Subcutaneous abdominal adipose tissue (tissue), 5 donors: ENCODE measurements at regions not wholly inside any gene's neighbourhood (a gene's known extent, or its start where the extent isn't known, plus 50 kb on each side); places are given as distances from the start of the nearest gene placed in this dataset.

Source experiments
- H3K27ac ChIP-seq: one replicate; pipeline ENCODE4 v1.7.0; 2013; ENCODE audit warnings: low read depth, mild to moderate bottlenecking, inconsistent platforms, low read length, moderate library complexity
- H3K27me3 ChIP-seq, 5 donors: one replicate each; pipeline ENCODE4 v1.7.0; 2013; ENCODE audit warnings: low read length in 5 of 5, inconsistent platforms in 1 of 5; ENCODE audit not compliant: control insufficient read depth in 5 of 5, insufficient read depth in 4 of 5
- H3K36me3 ChIP-seq, 5 donors: one replicate each; pipeline ENCODE4 v1.7.0; 2013; ENCODE audit warnings: low read length in 5 of 5; ENCODE audit not compliant: control insufficient read depth in 5 of 5, insufficient read depth in 5 of 5
- H3K4me1 ChIP-seq, 5 donors: one replicate each; pipeline ENCODE4 v1.7.0; 2013; ENCODE audit warnings: low read length in 5 of 5, mild to moderate bottlenecking in 3 of 5, moderate library complexity in 1 of 5; ENCODE audit not compliant: control insufficient read depth in 5 of 5, insufficient read depth in 5 of 5
- H3K4me3 ChIP-seq, 5 donors: one replicate each; pipeline ENCODE4 v1.7.0; 2013; ENCODE audit warnings: low read length in 5 of 5, low read depth in 1 of 5
- H3K9ac ChIP-seq, 5 donors: one replicate each; pipeline ENCODE4 v1.7.0; 2013; ENCODE audit warnings: low read length in 5 of 5, mild to moderate bottlenecking in 4 of 5, moderate library complexity in 3 of 5
- H3K9me3 ChIP-seq, 5 donors: one replicate each; pipeline ENCODE4 v1.7.0; 2013; ENCODE audit warnings: low read length in 5 of 5; ENCODE audit not compliant: control insufficient read depth in 5 of 5
- donor health status: healthy.
- donor health status: healthy.
- donor health status: healthy.
- donor health status: healthy.
- donor health status: healthy.

DNA sequence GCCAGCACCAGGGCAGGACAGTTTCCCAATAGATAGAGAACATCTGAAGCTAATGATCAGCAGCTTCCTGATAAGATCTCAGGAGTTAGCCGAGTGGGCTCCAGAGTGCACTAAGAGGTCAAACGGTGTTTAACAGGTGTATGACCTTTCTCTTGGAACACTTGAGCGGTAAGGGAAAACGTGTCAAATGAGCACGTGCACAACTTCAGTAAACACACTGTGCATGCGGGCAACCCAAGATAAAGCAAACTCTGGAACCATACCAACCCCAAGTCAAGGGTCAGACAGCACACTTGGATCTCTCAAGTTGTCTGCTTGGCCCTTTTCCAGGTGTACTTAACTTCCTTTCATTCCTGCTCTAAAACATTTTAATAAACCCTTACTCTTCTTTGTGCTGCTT, 1941.5 kb upstream of the PCDH10 start:
- peaks cover 0 to 5% (median 3%) of the 10 kb centered on the region in 5 donors for H3K9me3 ChIP-seq
- H3K36me3 ChIP-seq: no peaks in the 10 kb centered on the region
- H3K4me3 ChIP-seq: no peak overlapping the region
- no peaks in the 10 kb centered on the region for H3K4me1 ChIP-seq
- no peak overlapping the region for H3K27ac ChIP-seq
- H3K9ac ChIP-seq: no peak overlapping the region
- H3K27me3 ChIP-seq: peaks cover 0 to 2% (median 0%) of the 10 kb centered on the region in 5 donors

- Histone ChIP-seq H3K27ac (no peak overlapping the region), H3K4me1 (no peaks in the 10 kb centered on the region), H3K9me3 (no peaks in the 10 kb centered on the region)
These were observed 1900.8 kb upstream of the PCDH10 start for GRCh38 chr4:131248314-131248713.

DNA sequence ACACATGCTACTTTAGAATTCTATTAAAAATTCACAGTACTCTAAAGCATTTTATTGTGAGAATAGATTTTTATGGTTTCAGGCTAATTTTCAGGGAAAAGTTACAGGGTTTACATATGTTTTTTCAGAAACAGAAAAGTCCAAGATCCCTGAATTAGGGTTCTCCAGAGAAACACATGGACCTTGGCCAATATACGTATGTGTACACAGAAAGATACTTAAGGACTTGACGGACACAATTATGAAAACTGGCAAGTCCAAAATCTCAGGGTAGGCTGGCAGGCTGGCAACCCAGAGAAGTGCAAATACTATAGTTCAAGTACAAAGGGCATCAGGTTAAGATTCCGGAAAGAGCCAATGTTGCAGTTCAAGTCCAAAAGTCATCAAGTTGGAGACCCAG, 1897.8 kb upstream of the PCDH10 start:
- Histone ChIP-seq H3K27ac (no peak overlapping the region), H3K9me3 (no peaks in the 10 kb centered on the region), H3K4me3 (no peak overlapping the region), H3K9ac (no peak overlapping the region), H3K4me1 (no peaks in the 10 kb centered on the region), H3K27me3 (no peaks in the 10 kb centered on the region), H3K36me3 (no peaks in the 10 kb centered on the region)

More at GRCh38 chr4:131248314-131248713, 1900.8 kb upstream of the PCDH10 start:
- Histone ChIP-seq H3K4me3 (no peak overlapping the region), H3K9ac (no peak overlapping the region), H3K36me3 (no peaks in the 10 kb centered on the region), H3K27me3 (no peaks in the 10 kb centered on the region)

DNA sequence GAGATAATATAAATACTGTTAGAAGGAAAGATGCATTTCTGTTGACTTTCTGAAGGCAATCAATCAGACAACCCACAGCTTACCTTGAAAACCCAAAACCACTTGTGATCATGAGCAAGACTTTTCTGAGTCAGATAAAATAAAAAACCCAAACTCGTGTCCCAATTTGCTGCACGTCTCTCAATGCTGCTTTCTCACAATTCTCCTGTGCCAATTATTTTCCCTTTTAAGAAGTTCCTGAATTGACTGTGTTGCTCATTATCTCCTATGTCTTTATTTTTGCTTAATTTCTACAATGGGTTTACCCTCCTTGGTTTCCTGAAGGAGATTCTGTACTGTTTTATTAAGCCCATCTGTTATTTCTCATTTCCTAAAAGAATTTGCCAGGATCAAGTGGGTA, 1891.9 kb upstream of the PCDH10 start:
- Histone ChIP-seq H3K4me3 (no peak overlapping the region), H3K9me3 (no peaks in the 10 kb centered on the region), H3K27ac (no peak overlapping the region), H3K4me1 (no peaks in the 10 kb centered on the region), H3K36me3 (no peaks in the 10 kb centered on the region), H3K27me3 (no peaks in the 10 kb centered on the region), H3K9ac (no peak overlapping the region)

DNA sequence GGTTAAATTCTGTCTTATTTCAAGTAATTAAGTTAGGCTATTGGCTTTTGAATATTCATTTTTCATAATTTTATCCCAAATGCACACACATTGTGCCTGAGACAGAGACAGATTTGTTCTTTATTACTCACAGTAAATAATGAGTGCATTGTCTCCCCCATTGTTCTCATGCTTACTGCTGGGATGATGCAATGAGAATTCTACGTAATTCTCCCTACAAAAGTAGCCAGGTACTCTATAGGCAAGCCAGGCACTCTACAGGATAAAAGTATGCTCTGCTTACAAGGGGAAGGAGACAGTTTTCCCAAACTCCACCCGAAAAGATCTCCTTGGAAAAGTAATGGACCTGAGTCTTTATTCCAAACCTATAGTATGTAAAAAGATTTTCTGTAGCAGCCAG, 1890.7 kb upstream of the PCDH10 start:
- H3K4me3 ChIP-seq: no peak overlapping the region
- H3K9me3 ChIP-seq: no peaks in the 10 kb centered on the region
- no peaks in the 10 kb centered on the region for H3K4me1 ChIP-seq
- no peaks in the 10 kb centered on the region for H3K27me3 ChIP-seq
- no peak overlapping the region for H3K9ac ChIP-seq
- H3K27ac ChIP-seq: no peak overlapping the region
- H3K36me3 ChIP-seq: no peaks in the 10 kb centered on the region

GRCh38 chr4:131288441-131288840, 1860.7 kb upstream of the PCDH10 start:
- Histone ChIP-seq H3K4me1 (no peaks in the 10 kb centered on the region), H3K27me3 (no peaks in the 10 kb centered on the region), H3K9ac (no peak overlapping the region), H3K4me3 (no peak overlapping the region), H3K9me3 (peaks cover 2 to 16% (median 9%) of the 10 kb centered on the region in 5 donors), H3K27ac (no peak overlapping the region), H3K36me3 (no peaks in the 10 kb centered on the region)

DNA sequence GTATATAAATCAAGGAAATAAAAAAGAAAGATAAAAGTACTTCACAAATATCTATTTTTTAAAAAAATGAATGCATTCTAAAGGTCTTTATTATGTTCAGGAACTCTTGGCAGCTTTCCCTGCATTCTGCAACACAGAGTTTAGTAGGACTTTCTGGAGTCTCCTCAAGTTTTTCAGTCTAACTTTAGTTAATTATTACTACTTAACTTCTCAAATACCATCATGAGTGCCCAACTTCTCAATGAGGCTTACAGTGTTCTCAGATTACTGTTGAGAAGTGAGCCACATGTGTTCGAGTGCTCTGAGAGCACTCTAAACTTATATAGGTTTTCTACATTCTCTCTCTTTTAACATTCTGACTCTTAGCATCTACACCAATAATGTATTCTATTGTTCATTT, 1852.9 kb upstream of the PCDH10 start:
- H3K4me1 ChIP-seq: no peaks in the 10 kb centered on the region
- H3K36me3 ChIP-seq: no peaks in the 10 kb centered on the region
- H3K9me3 ChIP-seq: peaks cover 0 to 5% (median 0%) of the 10 kb centered on the region in 5 donors
- H3K27me3 ChIP-seq: no peaks in the 10 kb centered on the region
- H3K9ac ChIP-seq: no peak overlapping the region
- H3K4me3 ChIP-seq: no peak overlapping the region
- H3K27ac ChIP-seq: no peak overlapping the region

DNA sequence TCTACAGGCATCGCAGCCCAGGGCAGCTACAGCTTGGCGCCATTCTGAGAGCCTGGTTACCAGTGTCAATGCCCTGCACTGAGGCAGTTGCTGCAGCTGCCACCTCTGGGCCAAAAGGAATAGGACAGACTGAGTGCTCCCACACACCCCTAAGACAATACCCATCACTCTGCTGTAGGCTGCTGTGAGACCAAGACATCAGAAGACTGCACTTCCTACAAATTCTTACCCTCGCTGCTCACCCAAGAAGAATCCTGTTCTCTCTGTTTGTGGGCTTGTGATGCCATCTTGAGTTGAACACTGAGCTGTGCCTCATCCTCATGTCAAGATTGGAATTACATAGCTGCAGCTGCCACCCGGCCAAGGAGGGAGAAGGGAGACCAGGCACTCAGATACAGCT, 1847.0 kb upstream of the PCDH10 start:
- Histone ChIP-seq H3K9ac (no peak overlapping the region), H3K4me1 (no peaks in the 10 kb centered on the region), H3K4me3 (no peak overlapping the region), H3K36me3 (no peaks in the 10 kb centered on the region), H3K27ac (no peak overlapping the region), H3K27me3 (no peaks in the 10 kb centered on the region), H3K9me3 (peaks cover 0 to 7% (median 0%) of the 10 kb centered on the region in 5 donors)

DNA sequence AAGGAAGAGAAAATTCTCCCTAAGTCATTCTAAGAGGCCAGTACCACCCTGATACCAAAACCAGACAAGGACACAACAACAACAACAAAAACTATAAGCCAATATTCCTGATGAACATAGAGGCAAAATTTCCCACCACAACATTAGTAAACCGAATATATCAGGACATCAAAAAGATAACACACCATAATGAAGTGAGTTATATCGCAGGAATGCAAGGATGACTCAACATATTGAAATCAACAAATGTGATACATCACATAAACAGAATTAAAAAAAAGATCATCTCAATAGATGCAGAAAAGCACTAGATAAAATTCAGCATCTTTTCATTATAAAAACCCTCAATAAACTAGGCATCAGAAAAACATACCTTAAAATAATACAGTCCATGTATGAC, 1844.4 kb upstream of the PCDH10 start:
- Histone ChIP-seq H3K27ac (no peak overlapping the region), H3K9ac (no peak overlapping the region), H3K4me1 (no peaks in the 10 kb centered on the region), H3K36me3 (no peaks in the 10 kb centered on the region), H3K9me3 (peaks cover 0 to 7% (median 0%) of the 10 kb centered on the region in 5 donors), H3K27me3 (no peaks in the 10 kb centered on the region), H3K4me3 (no peak overlapping the region)

GRCh38 chr4:131309628-131310027, 1839.5 kb upstream of the PCDH10 start:
- H3K9me3 ChIP-seq: peaks cover 0 to 3% (median 0%) of the 10 kb centered on the region in 5 donors
- no peaks in the 10 kb centered on the region for H3K4me1 ChIP-seq
- H3K4me3 ChIP-seq: no peak overlapping the region
- no peak overlapping the region for H3K27ac ChIP-seq
- H3K27me3 ChIP-seq: no peaks in the 10 kb centered on the region
- H3K36me3 ChIP-seq: no peaks in the 10 kb centered on the region
- H3K9ac ChIP-seq: no peak overlapping the region

DNA sequence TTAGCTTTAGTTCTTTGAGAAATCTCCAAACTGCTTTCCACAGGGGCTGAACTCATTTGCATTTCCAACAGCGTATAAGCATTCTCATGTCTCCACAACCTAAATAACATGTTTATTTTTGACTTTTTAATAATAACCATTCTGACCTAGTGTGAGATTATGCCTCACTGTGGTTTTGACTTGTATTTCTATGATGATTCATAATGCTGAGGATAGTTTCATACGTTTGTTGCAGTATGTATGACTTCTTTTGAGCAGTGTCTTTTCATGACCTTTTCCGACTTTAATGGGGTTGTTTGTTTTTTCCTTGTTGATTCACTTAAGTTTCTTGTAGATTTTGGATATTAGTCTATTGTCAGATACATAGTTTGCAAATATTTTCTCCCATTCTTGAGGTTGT, 1833.0 kb upstream of the PCDH10 start:
- H3K36me3 ChIP-seq: no peaks in the 10 kb centered on the region
- no peaks in the 10 kb centered on the region for H3K4me1 ChIP-seq
- no peaks in the 10 kb centered on the region for H3K27me3 ChIP-seq
- no peak overlapping the region for H3K9ac ChIP-seq
- peaks cover 0 to 3% (median 0%) of the 10 kb centered on the region in 5 donors for H3K9me3 ChIP-seq
- no peak overlapping the region for H3K27ac ChIP-seq
- H3K4me3 ChIP-seq: no peak overlapping the region
